Stimulated activated CD8-positive, alpha-beta memory T cell treated with anti-CD3 and anti-CD28 coated beads, Interleukin-4, amount 100 ng/mL, for 1 hour (primary cell): ENCODE measurements at regions not wholly inside any gene's neighbourhood (a gene's known extent, or its start where the extent isn't known, plus 50 kb on each side); places are given as distances from the start of the nearest gene placed in this dataset.

Source experiments
- DNase-seq, 2 donors: peaks; one replicate each; pipeline ENCODE4 v3.0.0-alpha.2; 2020; ENCODE audit warnings: low read depth in 2 of 2, low spot score in 1 of 2

- no peak for DNase-seq
These were observed 731.4 kb upstream of the CITED2 start for GRCh38 chr6:140105857-140106256.

DNA sequence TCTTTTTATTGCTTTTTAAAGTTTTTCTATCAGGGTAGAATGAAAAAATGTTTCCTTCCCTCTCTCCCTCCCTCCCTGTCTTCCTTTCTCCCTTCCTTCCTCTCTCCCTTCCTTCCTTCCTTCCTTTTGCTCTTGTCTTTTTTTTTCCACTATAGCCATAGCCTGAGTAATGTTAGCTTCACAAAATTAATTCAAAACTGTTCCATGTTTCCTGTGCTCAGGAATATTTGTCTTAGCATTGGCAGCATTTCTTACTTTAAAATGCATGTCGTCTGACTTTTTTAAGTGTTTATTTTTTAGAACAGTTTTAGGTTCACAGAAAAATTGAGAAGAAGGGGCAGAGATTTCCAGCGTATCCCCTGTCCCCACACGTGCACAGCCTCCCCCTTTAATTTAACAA, 730.8 kb upstream of the CITED2 start:
- no peak for DNase-seq

- no peak for DNase-seq
These were observed 727.4 kb upstream of the CITED2 start for GRCh38 chr6:140101818-140102217.

DNA sequence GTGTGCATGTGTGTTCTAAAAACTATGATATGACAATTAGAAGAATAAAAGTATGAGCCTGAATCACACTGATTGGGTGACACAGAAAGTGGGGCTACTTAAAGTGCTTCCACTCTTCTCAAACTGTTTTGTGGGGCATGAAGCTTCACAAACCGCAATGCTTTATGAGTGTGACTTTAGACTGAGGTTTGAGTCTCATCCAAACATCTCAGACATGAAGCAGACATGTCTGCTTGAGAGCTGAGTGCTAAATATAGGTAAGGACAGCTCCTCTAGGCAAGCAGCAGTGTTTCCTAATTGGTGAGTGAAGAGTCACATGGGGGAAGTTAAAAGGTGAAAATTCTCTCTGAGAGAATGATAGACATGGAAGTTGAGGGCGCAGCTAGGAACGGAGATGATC, 726.9 kb upstream of the CITED2 start:
- DNase-seq = no peak

GRCh38 chr6:140095532-140095931, 721.1 kb upstream of the CITED2 start:
- DNase-seq = no peak

- DNase-seq = no peak
These were observed 717.4 kb upstream of the CITED2 start for GRCh38 chr6:140091895-140092294.

GRCh38 chr6:140090871-140091270, 716.4 kb upstream of the CITED2 start:
- no peak for DNase-seq

DNA sequence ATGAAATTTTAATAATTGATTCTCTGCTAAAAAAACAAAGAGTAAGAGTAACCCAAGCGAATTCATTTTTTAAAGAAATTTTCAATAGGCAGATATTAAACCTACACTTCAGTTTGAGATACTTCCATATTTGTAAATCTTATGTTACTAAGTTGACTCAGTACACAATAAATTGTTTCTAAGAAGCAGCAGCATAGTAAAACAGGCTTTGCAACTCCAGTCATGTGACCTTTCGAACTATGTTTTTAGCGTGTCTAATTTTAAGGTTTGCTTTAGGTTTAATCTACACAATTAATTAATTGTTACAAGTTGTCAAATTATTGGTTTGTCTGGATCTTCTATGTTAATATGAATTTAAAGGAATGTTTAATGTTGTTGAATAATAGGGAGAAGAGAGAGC, 708.9 kb upstream of the CITED2 start:
- DNase-seq = no peak

GRCh38 chr6:140082867-140083297, 708.4 kb upstream of the CITED2 start:
- no peak for DNase-seq

DNA sequence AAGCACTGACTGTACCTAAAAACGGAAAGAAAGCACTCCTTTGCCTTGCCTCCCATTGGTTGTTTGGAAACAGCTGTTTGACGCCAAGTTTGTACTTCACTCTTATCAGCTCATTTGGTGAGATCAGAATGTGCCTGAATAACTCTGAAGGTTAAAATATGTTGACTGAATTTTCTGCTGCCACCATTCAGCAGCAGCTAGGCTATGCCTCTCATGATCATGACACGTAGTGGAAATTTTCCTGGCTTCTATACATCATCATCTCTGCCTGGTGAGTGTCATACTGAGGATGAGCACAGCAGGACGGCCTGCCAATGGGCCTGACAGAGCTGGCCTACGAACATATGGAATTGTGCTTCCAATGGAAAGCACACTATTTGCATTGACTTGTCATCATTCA, 704.9 kb upstream of the CITED2 start:
- DNase-seq = no peak

GRCh38 chr6:140078561-140079125, 704.2 kb upstream of the CITED2 start:
- no peak for DNase-seq

DNA sequence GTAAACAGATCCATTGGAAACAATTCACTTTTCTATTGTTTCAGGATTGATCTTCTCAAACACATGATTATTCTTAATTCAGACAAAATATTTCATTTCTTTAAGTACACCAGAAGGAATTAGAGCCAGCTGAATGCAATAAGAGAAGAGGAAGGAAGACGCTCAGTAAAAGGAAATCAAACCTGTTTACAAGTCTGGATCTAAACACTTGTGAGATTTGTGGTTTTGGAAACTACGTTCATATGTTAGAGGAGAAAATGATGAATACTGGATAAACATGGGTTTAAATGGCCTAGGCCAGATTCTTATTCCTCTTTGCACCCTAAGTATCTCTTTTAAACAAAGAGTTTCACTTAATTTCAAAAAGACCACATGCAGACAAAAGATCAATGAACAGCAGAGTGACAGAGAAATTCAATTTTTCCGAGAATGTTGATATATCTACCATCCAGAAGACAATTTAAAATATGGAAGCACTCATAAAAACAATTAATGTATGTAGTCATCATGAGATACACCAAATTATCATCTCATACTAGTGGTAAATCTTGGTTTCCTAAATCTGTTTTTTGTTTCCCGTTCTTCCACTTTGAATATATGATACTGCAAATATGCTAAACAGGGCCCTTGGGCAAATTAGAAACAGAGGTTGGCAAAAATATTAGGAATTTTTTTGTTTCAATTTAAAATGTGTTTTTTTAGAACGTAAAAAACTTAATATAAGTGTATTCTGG, 703.5 kb upstream of the CITED2 start:
- no peak for DNase-seq

DNA sequence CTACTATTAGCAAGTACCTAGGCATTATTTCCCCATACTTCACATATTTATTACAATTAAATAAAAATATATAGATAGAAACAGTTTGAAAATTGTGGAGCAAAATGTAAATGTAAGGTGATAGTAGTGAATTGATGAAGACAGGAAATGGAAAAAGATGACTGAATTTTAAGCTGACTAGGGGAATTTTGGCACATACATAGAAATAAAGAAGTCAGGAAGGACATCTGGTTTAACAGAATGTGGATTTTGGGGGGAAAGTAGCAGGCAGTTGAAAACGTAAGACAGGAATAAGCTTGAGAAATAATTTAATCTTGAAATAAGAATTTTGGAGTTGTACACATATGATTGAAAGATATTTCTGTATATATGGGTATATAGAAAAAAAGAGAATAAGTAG, 701.7 kb upstream of the CITED2 start:
- DNase-seq = no peak

GRCh38 chr6:140073456-140073855, 699.0 kb upstream of the CITED2 start:
- DNase-seq = no peak

DNA sequence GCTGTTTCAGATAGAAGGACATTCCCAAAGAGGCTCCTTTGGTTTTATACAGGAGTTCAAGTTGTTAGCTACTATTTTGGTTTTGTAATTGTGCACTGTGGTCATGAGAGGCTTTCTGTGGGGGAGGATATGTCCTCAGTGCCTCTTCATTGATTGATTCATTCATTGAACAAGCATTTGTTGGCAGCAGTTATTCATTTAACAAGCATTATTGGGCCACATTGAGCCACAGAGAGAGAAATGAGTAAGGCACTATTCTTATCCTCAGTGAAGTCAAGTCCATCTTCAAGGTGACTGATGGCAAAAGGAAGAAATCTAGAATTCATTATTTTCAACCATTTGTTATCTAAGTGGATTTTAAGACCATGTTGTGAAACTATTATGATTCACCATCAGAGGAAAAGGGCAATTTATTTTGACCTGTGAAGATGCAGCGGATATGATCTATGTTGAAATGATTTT, 697.2 kb upstream of the CITED2 start:
- no peak for DNase-seq

- DNase-seq = no peak
These were observed 696.5 kb upstream of the CITED2 start for GRCh38 chr6:140070846-140071473.

DNA sequence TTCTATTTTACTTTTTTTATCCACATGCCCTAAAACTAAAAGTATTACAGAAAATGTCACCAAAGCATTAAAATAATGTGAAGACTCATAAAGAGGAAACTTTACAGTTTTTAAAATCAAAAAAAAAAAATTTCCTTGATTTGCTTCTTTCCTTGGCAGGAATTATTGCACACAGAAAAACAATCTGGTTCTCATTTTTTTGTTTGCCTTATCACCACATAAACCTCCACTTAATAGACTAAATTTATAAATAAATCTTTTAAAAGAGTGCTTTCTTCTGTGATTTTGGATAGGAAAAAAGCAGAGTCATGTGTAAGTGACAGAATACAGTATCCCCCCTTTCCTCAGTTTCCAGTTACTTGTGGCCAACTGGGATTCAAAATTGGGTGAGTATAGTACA, 695.1 kb upstream of the CITED2 start:
- no peak for DNase-seq

DNA sequence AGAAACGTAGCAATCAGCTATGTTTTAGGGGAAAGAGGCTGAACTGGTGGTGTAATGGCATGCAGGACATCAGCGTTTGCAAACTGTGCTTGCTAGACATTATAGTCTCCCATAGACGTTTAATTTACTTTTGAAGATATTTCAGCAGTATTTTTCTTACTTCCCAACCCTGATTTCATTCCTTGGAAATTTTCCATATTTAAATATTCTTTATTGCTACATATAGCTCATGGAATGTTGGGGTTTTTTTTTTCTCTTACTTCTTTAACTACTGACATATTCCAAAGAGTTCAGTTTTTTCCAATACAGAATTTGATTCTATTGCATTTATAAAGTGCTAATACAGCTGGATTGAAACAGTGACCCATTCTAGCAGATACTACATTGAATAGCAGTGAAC, 694.4 kb upstream of the CITED2 start:
- DNase-seq = no peak

- DNase-seq = no peak
These were observed 689.9 kb upstream of the CITED2 start for GRCh38 chr6:140064366-140064765.

- no peak for DNase-seq
These were observed 688.6 kb upstream of the CITED2 start for GRCh38 chr6:140063021-140063399.

DNA sequence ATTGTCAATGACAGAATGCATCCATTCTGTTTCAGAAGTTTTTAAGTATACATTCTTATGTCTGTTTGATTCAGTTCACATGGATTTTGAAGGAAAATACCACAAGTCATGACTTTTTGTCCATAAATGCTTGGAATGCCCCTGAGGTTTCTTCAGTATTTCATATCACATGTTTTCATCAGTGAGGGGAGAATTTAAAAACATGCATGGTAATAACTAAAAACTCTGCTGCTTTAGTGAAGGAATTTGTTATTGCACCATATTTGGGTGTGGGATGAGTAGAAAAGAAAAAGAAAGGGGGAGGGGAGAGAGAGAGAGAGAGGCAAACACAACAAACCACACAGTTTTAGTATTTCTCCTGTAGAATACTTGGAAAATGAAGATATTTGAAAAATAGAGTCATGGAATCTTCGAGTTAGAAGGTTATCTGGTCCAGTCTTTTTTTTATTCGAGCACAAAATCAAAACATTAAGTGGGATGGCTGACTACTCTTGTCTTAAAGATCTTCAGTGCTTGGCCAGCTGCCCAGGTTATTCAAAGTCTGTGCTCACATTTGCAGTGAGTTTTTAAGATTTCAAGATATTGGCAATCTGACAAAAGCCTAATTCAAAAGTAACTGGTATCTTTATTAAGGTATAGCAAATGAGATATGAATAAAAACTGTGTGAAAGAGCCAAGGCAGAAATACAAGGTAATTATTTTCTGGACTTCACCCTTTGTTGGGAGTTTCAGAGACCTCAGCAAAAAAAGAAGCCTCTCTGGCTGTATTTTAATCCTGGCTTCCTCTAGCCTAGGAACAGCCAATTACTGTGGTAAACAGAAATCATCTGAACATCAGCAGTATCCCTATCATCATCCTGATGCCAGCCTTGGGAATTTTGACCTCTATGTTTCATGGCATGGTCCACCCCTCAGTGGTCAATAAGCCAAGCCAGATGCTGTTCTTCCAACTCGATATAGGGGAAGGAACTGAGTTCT, 687.9 kb upstream of the CITED2 start:
- DNase-seq = no peak
